ENCODE measurements at regions not wholly inside any gene's neighbourhood (a gene's known extent, or its start where the extent isn't known, plus 50 kb on each side); places are given as distances from the start of the nearest gene placed in this dataset.

DNA sequence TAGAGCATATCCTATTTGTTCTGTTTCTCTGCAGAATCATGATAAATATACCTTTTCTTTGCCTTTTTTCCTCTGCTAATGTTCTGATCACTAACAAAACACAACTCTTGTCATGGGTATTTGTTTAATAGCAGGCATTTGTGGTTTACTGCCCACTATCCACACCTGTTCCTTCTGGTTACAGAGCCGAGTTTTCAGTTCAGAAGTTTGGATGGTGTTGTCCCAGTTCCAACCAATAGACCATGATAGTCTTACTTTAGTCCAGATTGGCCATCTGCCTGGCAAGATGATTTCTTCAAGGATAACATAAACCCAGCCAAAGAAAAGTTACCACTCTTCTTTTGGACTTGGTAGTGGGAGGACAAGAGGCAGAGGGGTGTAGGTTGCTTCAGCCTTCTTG lies 211.2 kb downstream of the TFAP2A start:
- TF ChIP-seq CREB1 (IDR thresholded peaks at IDR 0.05; ENCODE audit: low read depth) (no peak), YY1 (IDR thresholded peaks at IDR 0.05; ENCODE audit: low read depth) (no peak), TAF1 (IDR thresholded peaks at IDR 0.05; ENCODE audit: low read depth) (no peak), FOXM1 (IDR thresholded peaks at IDR 0.05; ENCODE audit: borderline replicate concordance, low read depth) (no peak), ZBTB7A (IDR thresholded peaks at IDR 0.05; ENCODE audit: low read depth) (no peak), EGR1 (IDR thresholded peaks at IDR 0.05) (no peak), CEBPB (IDR thresholded peaks at IDR 0.05) (no peak), TEAD4 (IDR thresholded peaks at IDR 0.05) (no peak), RAD21 (IDR thresholded peaks at IDR 0.05; ENCODE audit: low read depth) (no peak), TCF12 (IDR thresholded peaks at IDR 0.05; ENCODE audit: low read depth) (no peak), EP300 (IDR thresholded peaks at IDR 0.05; ENCODE audit: borderline replicate concordance) (no peak), NFIC (IDR thresholded peaks at IDR 0.05) (no peak)
- TF ChIP-seq, protein P1, sequence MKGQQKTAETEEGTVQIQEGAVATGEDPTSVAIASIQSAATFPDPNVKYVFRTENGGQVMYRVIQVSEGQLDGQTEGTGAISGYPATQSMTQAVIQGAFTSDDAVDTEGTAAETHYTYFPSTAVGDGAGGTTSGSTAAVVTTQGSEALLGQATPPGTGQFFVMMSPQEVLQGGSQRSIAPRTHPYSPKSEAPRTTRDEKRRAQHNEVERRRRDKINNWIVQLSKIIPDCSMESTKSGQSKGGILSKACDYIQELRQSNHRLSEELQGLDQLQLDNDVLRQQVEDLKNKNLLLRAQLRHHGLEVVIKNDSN (IDR thresholded peaks at IDR 0.05), result no peak
- TF ChIP-seq, protein P2, sequence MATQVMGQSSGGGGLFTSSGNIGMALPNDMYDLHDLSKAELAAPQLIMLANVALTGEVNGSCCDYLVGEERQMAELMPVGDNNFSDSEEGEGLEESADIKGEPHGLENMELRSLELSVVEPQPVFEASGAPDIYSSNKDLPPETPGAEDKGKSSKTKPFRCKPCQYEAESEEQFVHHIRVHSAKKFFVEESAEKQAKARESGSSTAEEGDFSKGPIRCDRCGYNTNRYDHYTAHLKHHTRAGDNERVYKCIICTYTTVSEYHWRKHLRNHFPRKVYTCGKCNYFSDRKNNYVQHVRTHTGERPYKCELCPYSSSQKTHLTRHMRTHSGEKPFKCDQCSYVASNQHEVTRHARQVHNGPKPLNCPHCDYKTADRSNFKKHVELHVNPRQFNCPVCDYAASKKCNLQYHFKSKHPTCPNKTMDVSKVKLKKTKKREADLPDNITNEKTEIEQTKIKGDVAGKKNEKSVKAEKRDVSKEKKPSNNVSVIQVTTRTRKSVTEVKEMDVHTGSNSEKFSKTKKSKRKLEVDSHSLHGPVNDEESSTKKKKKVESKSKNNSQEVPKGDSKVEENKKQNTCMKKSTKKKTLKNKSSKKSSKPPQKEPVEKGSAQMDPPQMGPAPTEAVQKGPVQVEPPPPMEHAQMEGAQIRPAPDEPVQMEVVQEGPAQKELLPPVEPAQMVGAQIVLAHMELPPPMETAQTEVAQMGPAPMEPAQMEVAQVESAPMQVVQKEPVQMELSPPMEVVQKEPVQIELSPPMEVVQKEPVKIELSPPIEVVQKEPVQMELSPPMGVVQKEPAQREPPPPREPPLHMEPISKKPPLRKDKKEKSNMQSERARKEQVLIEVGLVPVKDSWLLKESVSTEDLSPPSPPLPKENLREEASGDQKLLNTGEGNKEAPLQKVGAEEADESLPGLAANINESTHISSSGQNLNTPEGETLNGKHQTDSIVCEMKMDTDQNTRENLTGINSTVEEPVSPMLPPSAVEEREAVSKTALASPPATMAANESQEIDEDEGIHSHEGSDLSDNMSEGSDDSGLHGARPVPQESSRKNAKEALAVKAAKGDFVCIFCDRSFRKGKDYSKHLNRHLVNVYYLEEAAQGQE (IDR thresholded peaks at IDR 0.05; ENCODE audit: low read depth), result no peak
- TF ChIP-seq, protein P3, sequence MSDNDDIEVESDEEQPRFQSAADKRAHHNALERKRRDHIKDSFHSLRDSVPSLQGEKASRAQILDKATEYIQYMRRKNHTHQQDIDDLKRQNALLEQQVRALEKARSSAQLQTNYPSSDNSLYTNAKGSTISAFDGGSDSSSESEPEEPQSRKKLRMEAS (IDR thresholded peaks at IDR 0.05), result no peak

GRCh38 chr6:10202581-10202980 lies 212.3 kb downstream of the TFAP2A start:
- TF ChIP-seq RAD21 (IDR thresholded peaks at IDR 0.05; ENCODE audit: low read depth) (no peak), TAF1 (IDR thresholded peaks at IDR 0.05; ENCODE audit: low read depth) (no peak), FOXM1 (IDR thresholded peaks at IDR 0.05; ENCODE audit: borderline replicate concordance, low read depth) (no peak), EGR1 (IDR thresholded peaks at IDR 0.05) (no peak), NFIC (IDR thresholded peaks at IDR 0.05) (no peak)
- TF ChIP-seq, protein P1 (IDR thresholded peaks at IDR 0.05), result no peak

DNA sequence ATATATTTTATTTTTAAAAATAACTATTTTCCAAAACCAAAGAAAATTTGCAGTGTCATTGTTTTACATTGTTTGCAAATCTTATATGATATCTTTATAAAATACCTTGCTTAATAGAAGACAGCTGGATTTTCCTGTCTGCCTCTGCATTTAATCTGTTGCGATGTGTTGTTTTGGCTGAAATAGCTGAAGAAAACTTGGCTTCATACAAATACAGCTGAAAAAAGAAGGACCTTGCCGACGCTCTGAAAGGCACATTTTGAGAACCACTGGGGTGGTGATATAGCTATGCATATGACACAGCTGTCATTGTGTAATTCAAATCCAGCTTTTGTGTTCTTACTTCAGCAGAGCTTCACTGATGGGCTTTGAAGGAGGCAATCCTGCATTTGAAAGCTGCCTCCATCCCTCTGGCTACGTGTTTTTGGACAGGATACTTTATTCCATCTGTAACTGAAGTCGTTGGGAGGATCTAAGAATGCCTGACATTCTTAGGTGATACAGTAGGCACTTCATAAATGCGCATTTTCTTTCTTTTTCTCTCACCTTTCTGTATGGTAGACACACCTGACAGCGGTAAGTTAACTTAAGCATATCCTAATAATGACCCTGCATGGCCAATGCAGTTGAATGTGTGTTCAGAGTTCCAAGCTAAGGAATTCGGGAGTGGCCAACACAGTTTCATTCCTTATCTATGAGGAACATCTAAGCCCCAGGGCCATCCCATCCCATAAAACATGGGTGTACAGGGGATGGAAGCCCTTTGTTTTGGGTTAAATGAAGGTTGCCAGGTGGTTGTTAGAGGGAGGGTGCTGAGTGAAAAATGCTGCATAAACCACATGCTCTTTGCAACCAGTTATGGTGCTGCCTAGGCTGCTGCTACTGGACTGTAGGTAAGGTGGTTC lies 213.0 kb downstream of the TFAP2A start:
- TF ChIP-seq ZBTB7A (IDR thresholded peaks at IDR 0.05; ENCODE audit: low read depth), result no peak
- no peak for TF ChIP-seq RAD21 (IDR thresholded peaks at IDR 0.05; ENCODE audit: low read depth)
- no peak for TF ChIP-seq NFIC (IDR thresholded peaks at IDR 0.05)
- TF ChIP-seq, protein P2 (IDR thresholded peaks at IDR 0.05; ENCODE audit: low read depth), result no peak
- no peak for TF ChIP-seq EP300 (IDR thresholded peaks at IDR 0.05; ENCODE audit: borderline replicate concordance)
- no peak for TF ChIP-seq CEBPB (IDR thresholded peaks at IDR 0.05)
- TF ChIP-seq YY1 (IDR thresholded peaks at IDR 0.05; ENCODE audit: low read depth), result no peak
- TF ChIP-seq TEAD4 (IDR thresholded peaks at IDR 0.05), result no peak
- no peak for TF ChIP-seq TAF1 (IDR thresholded peaks at IDR 0.05; ENCODE audit: low read depth)
- TF ChIP-seq, protein P1 (IDR thresholded peaks at IDR 0.05), result no peak

- TF ChIP-seq EGR1 (IDR thresholded peaks at IDR 0.05) (no peak), YY1 (IDR thresholded peaks at IDR 0.05; ENCODE audit: low read depth) (no peak)
These were observed 218.8 kb downstream of the TFAP2A start for GRCh38 chr6:10196090-10196489.

DNA sequence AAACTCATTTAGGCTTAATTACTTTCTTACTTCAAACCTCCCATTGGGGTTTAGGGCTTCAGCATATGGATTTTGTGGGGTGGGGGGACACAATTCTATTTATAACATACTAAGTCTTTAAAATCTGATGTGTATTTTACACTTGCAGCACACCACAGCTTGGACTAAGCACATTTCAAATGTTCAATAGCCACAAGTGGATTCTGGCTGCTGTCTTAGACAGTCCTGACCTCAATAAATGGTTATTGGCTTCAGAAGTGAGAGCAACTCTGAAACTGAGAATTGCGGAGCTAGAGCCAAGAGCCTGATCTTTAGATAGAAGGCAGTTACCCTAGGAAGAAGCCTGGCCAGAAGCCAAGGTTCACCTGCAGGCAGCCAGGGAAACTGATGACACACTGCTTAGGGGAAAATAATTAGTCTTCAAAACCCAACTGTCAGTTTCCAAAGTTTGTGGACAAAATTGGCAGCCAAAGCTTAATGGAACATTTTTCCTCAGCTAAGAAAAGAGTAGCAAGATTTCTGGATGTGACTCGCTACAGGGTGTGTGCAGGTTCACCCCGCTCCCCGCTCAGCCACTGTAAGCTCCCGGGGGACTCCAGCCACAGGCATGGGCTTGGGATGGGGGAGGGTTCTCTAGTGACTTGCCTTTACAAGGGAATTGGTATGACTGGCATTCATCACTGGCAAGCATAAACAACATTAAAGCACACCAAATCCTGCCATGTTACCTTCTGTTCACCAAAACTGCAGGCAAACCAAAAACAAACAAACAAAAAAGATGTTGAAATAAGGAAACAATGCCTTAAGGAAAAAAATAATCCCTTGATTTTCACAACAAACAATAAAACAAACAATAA lies 219.8 kb downstream of the TFAP2A start:
- TF ChIP-seq TCF12 (IDR thresholded peaks at IDR 0.05; ENCODE audit: low read depth) (no peak), FOXM1 (IDR thresholded peaks at IDR 0.05; ENCODE audit: borderline replicate concordance, low read depth) (no peak), CREB1 (IDR thresholded peaks at IDR 0.05; ENCODE audit: low read depth) (no peak), TEAD4 (IDR thresholded peaks at IDR 0.05) (no peak), ZBTB7A (IDR thresholded peaks at IDR 0.05; ENCODE audit: low read depth) (no peak), EP300 (IDR thresholded peaks at IDR 0.05; ENCODE audit: borderline replicate concordance) (no peak), RAD21 (IDR thresholded peaks at IDR 0.05; ENCODE audit: low read depth) (no peak), CEBPB (IDR thresholded peaks at IDR 0.05) (no peak), NFIC (IDR thresholded peaks at IDR 0.05) (no peak), TAF1 (IDR thresholded peaks at IDR 0.05; ENCODE audit: low read depth) (no peak), EGR1 (IDR thresholded peaks at IDR 0.05) (no peak), YY1 (IDR thresholded peaks at IDR 0.05; ENCODE audit: low read depth) (no peak)
- TF ChIP-seq, protein P1 (IDR thresholded peaks at IDR 0.05), result no peak
- TF ChIP-seq, protein P3 (IDR thresholded peaks at IDR 0.05), result no peak
- TF ChIP-seq, protein P2 (IDR thresholded peaks at IDR 0.05; ENCODE audit: low read depth), result no peak

All from Ishikawa (cell line).